Left ventricle myocardium inferior (tissue), 1 donor: ENCODE measurements at regions not wholly inside any gene's neighbourhood (a gene's known extent, or its start where the extent isn't known, plus 50 kb on each side); places are given as distances from the start of the nearest gene placed in this dataset. TPM values are rescaled to one million over a fixed set of nuclear protein-coding genes. Genes with fewer than 3 reads are reported as not detected.
"Not testable (repeated sequence)": the region's sequence is repeated elsewhere in the genome, so short reads cannot be mapped to it uniquely, and the experiment has no call there.

Source experiments
- DNase-seq: peaks from one replicate; pipeline ENCODE4 v3.0.0-alpha.2; 2020
- H3K27ac ChIP-seq: fragments of 200-600 bp; replicated peaks from 2 replicates; pipeline ENCODE4 v1.8.0; 2021
- H3K27me3 ChIP-seq: fragments of 200-600 bp; 2 replicates; pipeline ENCODE4 v1.8.0; 2021; ENCODE audit warnings: low read depth
- H3K36me3 ChIP-seq: fragments of 200-600 bp; 2 replicates; pipeline ENCODE4 v1.8.0; 2021
- H3K4me1 ChIP-seq: fragments of 200-600 bp; 2 replicates; pipeline ENCODE4 v1.8.0; 2021
- H3K4me3 ChIP-seq: fragments of 200-600 bp; 2 replicates; pipeline ENCODE4 v1.8.0; 2021; ENCODE audit warnings: mild to moderate bottlenecking, moderate library complexity
- H3K9me3 ChIP-seq: fragments of 200-600 bp; replicated peaks from 2 replicates; pipeline ENCODE4 v1.8.0; 2021
- intact Hi-C: fragments of 100-400 bp; cut with micrococcal nuclease; formaldehyde crosslinking; loops from one replicate; pipeline ENCODE4 v1.11.0; 2022
- microRNA-seq: library from miRNA; unstranded; fragments of <30 nt; microRNA quantifications from one replicate; pipeline ENCODE4 v1.2.0, GENCODE V29; 2020
- TF ChIP-seq, protein P1 (sequence below): fragments of 200-600 bp; IDR thresholded peaks from 2 replicates; pipeline ENCODE4 v1.8.0; 2021; ENCODE audit warnings: antibody characterized with exemption, mild to moderate bottlenecking, borderline replicate concordance
- donor health status: DM: no; HTN: yes; CAD: no; lungs with severe emphysema.

DNA sequence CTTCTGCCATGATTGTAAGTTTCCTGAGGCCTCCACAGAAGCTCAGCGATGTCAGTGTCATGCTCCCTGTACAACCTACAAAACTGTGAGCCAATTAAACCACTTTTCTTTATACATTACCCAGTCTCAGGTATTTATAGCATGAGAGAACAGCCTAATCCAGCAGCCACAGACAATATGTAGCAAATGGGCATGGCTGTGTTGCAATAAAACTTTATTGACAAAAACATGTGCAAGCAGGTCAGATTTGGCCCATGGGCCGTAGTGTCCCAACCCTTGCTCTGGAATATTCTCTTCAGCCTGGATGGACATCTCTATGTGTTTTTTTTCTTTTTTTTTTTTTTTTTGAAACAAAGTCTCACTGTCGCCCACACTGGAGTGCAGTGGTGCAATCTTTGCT lies 60.9 kb upstream of the EEF2KMT start:
- no peak for DNase-seq
- TF ChIP-seq, protein P1, sequence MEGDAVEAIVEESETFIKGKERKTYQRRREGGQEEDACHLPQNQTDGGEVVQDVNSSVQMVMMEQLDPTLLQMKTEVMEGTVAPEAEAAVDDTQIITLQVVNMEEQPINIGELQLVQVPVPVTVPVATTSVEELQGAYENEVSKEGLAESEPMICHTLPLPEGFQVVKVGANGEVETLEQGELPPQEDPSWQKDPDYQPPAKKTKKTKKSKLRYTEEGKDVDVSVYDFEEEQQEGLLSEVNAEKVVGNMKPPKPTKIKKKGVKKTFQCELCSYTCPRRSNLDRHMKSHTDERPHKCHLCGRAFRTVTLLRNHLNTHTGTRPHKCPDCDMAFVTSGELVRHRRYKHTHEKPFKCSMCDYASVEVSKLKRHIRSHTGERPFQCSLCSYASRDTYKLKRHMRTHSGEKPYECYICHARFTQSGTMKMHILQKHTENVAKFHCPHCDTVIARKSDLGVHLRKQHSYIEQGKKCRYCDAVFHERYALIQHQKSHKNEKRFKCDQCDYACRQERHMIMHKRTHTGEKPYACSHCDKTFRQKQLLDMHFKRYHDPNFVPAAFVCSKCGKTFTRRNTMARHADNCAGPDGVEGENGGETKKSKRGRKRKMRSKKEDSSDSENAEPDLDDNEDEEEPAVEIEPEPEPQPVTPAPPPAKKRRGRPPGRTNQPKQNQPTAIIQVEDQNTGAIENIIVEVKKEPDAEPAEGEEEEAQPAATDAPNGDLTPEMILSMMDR, result no peak
- intact Hi-C loops, result no loop called here
- Histone ChIP-seq H3K27ac (no peak overlapping the region), H3K4me3 (no peak overlapping the region), H3K4me1 (no peaks in the 10 kb centered on the region), H3K9me3 (peaks cover 24% of the 10 kb centered on the region), H3K36me3 (no peaks in the 10 kb centered on the region), H3K27me3 (peaks cover 4% of the 10 kb centered on the region)

DNA sequence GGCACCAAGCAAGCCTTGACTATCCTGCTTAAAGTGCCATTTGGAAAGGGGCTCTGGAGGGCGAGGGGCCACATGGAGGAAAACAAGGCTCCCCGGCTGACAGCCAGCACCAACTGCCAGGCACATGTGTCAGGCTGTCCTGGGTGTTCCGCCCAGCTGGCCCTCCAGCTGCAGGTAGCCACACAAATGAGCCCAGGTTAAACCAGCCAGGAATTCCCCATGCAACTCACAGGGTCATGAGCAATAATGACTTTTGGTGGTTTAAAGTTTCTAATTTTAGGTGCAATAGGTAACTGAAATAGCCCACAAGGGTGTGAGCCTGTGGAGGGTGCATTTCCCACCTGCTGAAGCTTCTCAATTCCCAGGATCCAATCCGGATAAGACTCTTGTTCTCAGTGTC lies 58.9 kb upstream of the EEF2KMT start:
- H3K36me3 ChIP-seq, H3K27me3 ChIP-seq, DNase-seq, H3K27ac ChIP-seq, intact Hi-C loops, H3K4me3 ChIP-seq, H3K4me1 ChIP-seq, H3K9me3 ChIP-seq: not testable (repeated sequence)

DNA sequence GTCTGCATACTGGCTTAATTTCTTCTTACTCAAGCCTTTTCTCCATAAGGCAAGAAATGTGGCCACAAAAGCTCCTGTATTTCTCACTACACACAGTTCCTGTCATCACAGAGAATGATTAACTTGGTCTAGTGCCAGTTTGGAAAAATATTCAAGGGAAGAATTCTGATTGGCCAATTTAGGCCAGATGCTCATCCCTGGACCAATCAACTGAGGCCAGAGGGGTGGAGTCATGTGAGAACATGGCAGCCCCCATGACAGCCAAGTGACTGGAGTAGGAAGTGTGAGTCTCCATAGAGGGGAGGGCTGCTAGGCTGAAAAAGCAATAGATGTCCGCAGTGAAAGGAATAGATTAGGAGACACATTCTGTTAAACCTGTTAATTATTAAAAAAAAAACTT lies 56.4 kb upstream of the EEF2KMT start:
- H3K27me3 ChIP-seq, H3K9me3 ChIP-seq, H3K27ac ChIP-seq, H3K4me3 ChIP-seq, H3K4me1 ChIP-seq, intact Hi-C loops, H3K36me3 ChIP-seq, DNase-seq: not testable (repeated sequence)

DNA sequence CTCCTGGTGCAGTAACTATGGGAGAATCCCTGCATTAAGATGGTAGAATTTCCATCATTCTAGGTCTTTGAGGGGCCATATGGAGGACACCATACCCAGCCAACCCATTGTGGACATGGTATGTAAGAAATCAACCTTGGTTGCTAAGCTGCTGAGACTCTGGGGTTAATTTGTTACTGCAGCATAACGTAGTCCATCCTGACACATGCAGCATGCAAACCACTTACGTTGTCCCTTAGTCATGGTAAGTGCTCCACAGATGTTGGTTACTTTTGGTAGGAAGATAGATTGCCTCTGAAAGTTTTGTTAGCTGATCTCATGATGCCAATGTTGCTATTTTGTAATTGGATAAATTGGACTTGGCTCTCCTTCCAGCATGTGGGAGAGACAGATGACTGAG lies 53.8 kb upstream of the EEF2KMT start:
- H3K4me3 ChIP-seq, DNase-seq, intact Hi-C loops, H3K9me3 ChIP-seq, H3K4me1 ChIP-seq, H3K27ac ChIP-seq, H3K36me3 ChIP-seq: not testable (repeated sequence)
- peaks cover 18% of the 10 kb centered on the region for H3K27me3 ChIP-seq

Small RNAs in the stretch of these regions (microRNA-seq; reads per million reads assigned to microRNA genes)
- not detected for gene MIR8065
